Smooth muscle cell (in vitro differentiated cells): ENCODE measurements at regions not wholly inside any gene's neighbourhood (a gene's known extent, or its start where the extent isn't known, plus 50 kb on each side); places are given as distances from the start of the nearest gene placed in this dataset.

Experiments used
- DNase-seq: peaks from one replicate; lab custom pipeline; 2025; ENCODE audit not compliant: unreplicated experiment; lab: John Stamatoyannopoulos, UW
- H2AFZ ChIP-seq: fragments of 200-600 bp; sonication (generic); 2 replicates; pipeline ENCODE4 v1.6.0; 2016; ENCODE audit warnings: antibody characterized with exemption, low read depth, mild to moderate bottlenecking
- H3F3A ChIP-seq: fragments of 200-600 bp; sonication (generic); 2 replicates; pipeline ENCODE4 v1.6.0; 2017; ENCODE audit warnings: antibody characterized with exemption, low read depth
- H3K27ac ChIP-seq: fragments of 200-600 bp; sonication (generic); 2 replicates; pipeline ENCODE4 v1.5.1; 2016; ENCODE audit warnings: low read depth, mild to moderate bottlenecking
- H3K27me3 ChIP-seq: fragments of 200-600 bp; sonication (generic); 2 replicates; pipeline ENCODE4 v1.6.1; 2016; ENCODE audit warnings: low read depth, mild to moderate bottlenecking
- H3K36me3 ChIP-seq: fragments of 200-600 bp; sonication (generic); 2 replicates; pipeline ENCODE4 v1.5.1; 2016; ENCODE audit warnings: low read depth
- H3K4me1 ChIP-seq: fragments of 200-600 bp; sonication (generic); 2 replicates; pipeline ENCODE4 v1.5.1; 2016; ENCODE audit warnings: low read depth
- H3K4me2 ChIP-seq: fragments of 200-600 bp; sonication (generic); 2 replicates; pipeline ENCODE4 v1.6.0; 2016; ENCODE audit warnings: mild to moderate bottlenecking
- H3K4me3 ChIP-seq: fragments of 200-600 bp; sonication (generic); 2 replicates; pipeline ENCODE4 v1.5.1; 2016; ENCODE audit warnings: mild to moderate bottlenecking
- H3K79me2 ChIP-seq: fragments of 200-600 bp; sonication (generic); 2 replicates; pipeline ENCODE4 v1.6.0; 2016; ENCODE audit warnings: low read depth, mild to moderate bottlenecking
- H3K9ac ChIP-seq: fragments of 200-600 bp; sonication (generic); 2 replicates; pipeline ENCODE4 v1.6.0; 2016; ENCODE audit warnings: low read depth
- H3K9me3 ChIP-seq: fragments of 200-600 bp; sonication (generic); replicated peaks from 2 replicates; pipeline ENCODE4 v1.5.1; 2016; ENCODE audit warnings: low read depth
- H4K20me1 ChIP-seq: fragments of 200-600 bp; sonication (generic); 2 replicates; pipeline ENCODE4 v1.6.0; 2016; ENCODE audit warnings: low read depth
- WGBS: methylation state at CpG from one replicate; pipeline ENCODE4 v1.1.7; 2016; ENCODE audit warnings: low lambda C conversion rate; 5-methylcytosine and 5-hydroxymethylcytosine counted together
- TF ChIP-seq, protein P1 (sequence below): fragments of 200-600 bp; sonication (generic); IDR thresholded peaks from 2 replicates; pipeline ENCODE4 v1.5.1; 2017; ENCODE audit warnings: borderline replicate concordance, mild to moderate bottlenecking, antibody characterized with exemption; ENCODE audit not compliant: insufficient read depth, poor library complexity, severe bottlenecking

- TF ChIP-seq, protein P1, sequence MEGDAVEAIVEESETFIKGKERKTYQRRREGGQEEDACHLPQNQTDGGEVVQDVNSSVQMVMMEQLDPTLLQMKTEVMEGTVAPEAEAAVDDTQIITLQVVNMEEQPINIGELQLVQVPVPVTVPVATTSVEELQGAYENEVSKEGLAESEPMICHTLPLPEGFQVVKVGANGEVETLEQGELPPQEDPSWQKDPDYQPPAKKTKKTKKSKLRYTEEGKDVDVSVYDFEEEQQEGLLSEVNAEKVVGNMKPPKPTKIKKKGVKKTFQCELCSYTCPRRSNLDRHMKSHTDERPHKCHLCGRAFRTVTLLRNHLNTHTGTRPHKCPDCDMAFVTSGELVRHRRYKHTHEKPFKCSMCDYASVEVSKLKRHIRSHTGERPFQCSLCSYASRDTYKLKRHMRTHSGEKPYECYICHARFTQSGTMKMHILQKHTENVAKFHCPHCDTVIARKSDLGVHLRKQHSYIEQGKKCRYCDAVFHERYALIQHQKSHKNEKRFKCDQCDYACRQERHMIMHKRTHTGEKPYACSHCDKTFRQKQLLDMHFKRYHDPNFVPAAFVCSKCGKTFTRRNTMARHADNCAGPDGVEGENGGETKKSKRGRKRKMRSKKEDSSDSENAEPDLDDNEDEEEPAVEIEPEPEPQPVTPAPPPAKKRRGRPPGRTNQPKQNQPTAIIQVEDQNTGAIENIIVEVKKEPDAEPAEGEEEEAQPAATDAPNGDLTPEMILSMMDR = no peak
- WGBS = 81% methylated on average over 4 of the region's 4 CpGs
These were observed 536.9 kb downstream of the TMEM114 start for GRCh38 chr16:8053437-8053836.

DNA sequence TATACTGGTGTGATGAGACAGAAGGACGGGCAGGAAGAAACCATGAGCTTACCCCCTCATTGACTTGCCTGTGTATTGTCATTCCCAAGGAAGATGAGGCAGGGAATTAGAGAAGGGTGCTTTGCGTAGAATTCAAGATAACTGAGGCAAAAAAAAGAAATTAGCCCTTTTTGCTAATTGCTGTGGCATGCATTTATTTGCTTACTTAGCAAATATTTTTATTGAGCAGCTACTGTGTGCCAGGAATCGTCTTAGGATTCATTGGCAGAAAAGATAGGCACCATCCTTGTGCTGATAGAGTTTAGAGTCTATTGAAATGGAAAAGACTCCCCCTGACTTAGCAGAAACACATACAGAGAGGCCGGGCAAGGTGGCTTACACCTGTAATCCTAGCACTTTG, 541.9 kb downstream of the TMEM114 start:
- DNase-seq = no peak
- TF ChIP-seq, protein P1 = no peak
- 86% methylated on average over 4 of the region's 4 CpGs for WGBS
- no peak overlapping the region for H2AFZ ChIP-seq
- no peaks in the 10 kb centered on the region for H3K9me3 ChIP-seq
- no peaks in the 10 kb centered on the region for H3K4me1 ChIP-seq
- H3K79me2 ChIP-seq = no peaks in the 10 kb centered on the region
- no peak overlapping the region for H3K4me2 ChIP-seq
- no peaks in the 10 kb centered on the region for H3K27me3 ChIP-seq
- H3F3A ChIP-seq = no peaks in the 10 kb centered on the region
- H3K27ac ChIP-seq = no peak overlapping the region
- H4K20me1 ChIP-seq = no peaks in the 10 kb centered on the region
- no peak overlapping the region for H3K9ac ChIP-seq
- no peaks in the 10 kb centered on the region for H3K36me3 ChIP-seq
- H3K4me3 ChIP-seq = no peak overlapping the region

More at GRCh38 chr16:8053437-8053836, 536.9 kb downstream of the TMEM114 start:
- Histone ChIP-seq H4K20me1 (no peaks in the 10 kb centered on the region), H3K9me3 (no peaks in the 10 kb centered on the region), H3K4me1 (no peaks in the 10 kb centered on the region), H3K4me2 (no peak overlapping the region), H2AFZ (no peak overlapping the region), H3K4me3 (no peak overlapping the region), H3K9ac (no peak overlapping the region), H3F3A (no peaks in the 10 kb centered on the region), H3K79me2 (no peaks in the 10 kb centered on the region), H3K27ac (no peak overlapping the region), H3K36me3 (no peaks in the 10 kb centered on the region), H3K27me3 (no peaks in the 10 kb centered on the region)
- DNase-seq = no peak

DNA sequence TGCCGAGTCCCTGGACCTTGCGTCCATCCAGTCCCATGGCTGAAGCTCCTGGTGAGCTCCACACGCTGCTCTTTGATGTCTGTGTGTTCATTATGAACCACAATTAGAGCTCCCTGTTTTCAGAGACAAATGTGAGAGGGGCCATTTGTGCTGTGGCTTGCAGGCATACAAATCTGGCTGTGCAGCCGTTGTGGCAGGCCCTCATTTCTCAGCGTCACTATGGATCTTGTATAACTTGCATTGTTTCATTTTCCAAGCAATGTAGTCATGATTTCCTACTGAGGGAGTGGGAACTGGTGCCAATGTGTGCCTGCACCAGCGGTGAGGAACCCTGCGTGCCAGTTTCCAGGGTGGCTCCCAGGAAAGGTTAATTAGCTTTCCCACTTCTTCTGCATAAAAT, 542.6 kb downstream of the TMEM114 start:
- no peak overlapping the region for H3K9ac ChIP-seq
- no peaks in the 10 kb centered on the region for H3K36me3 ChIP-seq
- no peaks in the 10 kb centered on the region for H3F3A ChIP-seq
- H3K9me3 ChIP-seq = no peaks in the 10 kb centered on the region
- H3K27ac ChIP-seq = no peak overlapping the region
- DNase-seq = no peak
- H3K4me3 ChIP-seq = no peak overlapping the region
- WGBS = 88% methylated on average over 7 of the region's 7 CpGs
- no peaks in the 10 kb centered on the region for H4K20me1 ChIP-seq
- TF ChIP-seq, protein P1 = no peak
- H3K27me3 ChIP-seq = no peaks in the 10 kb centered on the region
- H2AFZ ChIP-seq = no peak overlapping the region
- no peaks in the 10 kb centered on the region for H3K4me1 ChIP-seq
- no peak overlapping the region for H3K4me2 ChIP-seq
- no peaks in the 10 kb centered on the region for H3K79me2 ChIP-seq

GRCh38 chr16:8044796-8045195, 545.5 kb downstream of the TMEM114 start:
- Histone ChIP-seq H3K36me3 (no peaks in the 10 kb centered on the region), H3F3A (no peaks in the 10 kb centered on the region), H3K4me2 (no peak overlapping the region), H3K4me1 (no peaks in the 10 kb centered on the region), H3K9ac (no peak overlapping the region), H3K27ac (no peak overlapping the region), H3K27me3 (no peaks in the 10 kb centered on the region), H3K4me3 (no peak overlapping the region), H3K9me3 (no peaks in the 10 kb centered on the region), H4K20me1 (no peaks in the 10 kb centered on the region), H3K79me2 (no peaks in the 10 kb centered on the region), H2AFZ (no peak overlapping the region)
- WGBS = 71% methylated on average over 5 of the region's 5 CpGs
- TF ChIP-seq, protein P1 = no peak
- DNase-seq = no peak
